ENCODE measurements at regions not wholly inside any gene's neighbourhood (a gene's known extent, or its start where the extent isn't known, plus 50 kb on each side); places are given as distances from the start of the nearest gene placed in this dataset.

- no peak for TF ChIP-seq EZH2 (IDR thresholded peaks at IDR 0.05; ENCODE audit: insufficient read depth, poor library complexity, severe bottlenecking)
- no peak for TF ChIP-seq EZH2phosphoT487 (IDR thresholded peaks at IDR 0.05; ENCODE audit: insufficient read depth, low read depth)
Measured at GRCh38 chr4:28636971-28637370, 1776.3 kb downstream of the STIM2 start.
